Aorta (tissue), 5 donors: ENCODE measurements at regions not wholly inside any gene's neighbourhood (a gene's known extent, or its start where the extent isn't known, plus 50 kb on each side); places are given as distances from the start of the nearest gene placed in this dataset.

Experiments
- ATAC-seq: fragments of 200-7000 bp; cut with Tn5 transposase; one replicate; pipeline ENCODE4 v1.9.1; 2022; ENCODE audit warnings: moderate library complexity; ENCODE audit not compliant: low FRiP score
- DNase-seq, 2 donors: peaks; one replicate each; pipeline ENCODE4 v3.0.0-alpha.2; 2020
- H3K27ac ChIP-seq, 2 donors: one replicate each; pipeline ENCODE4 v1.5.1; 2013; ENCODE audit warnings: low read length in 2 of 2, mild to moderate bottlenecking in 2 of 2, moderate library complexity in 2 of 2, control low read depth in 1 of 2, inconsistent platforms in 1 of 2, low read depth in 1 of 2
- H3K27me3 ChIP-seq, 2 donors: one replicate each; pipeline ENCODE4 v1.6.1; 2013; ENCODE audit warnings: control low read depth in 1 of 2, low read length in 1 of 2, mild to moderate bottlenecking in 1 of 2, moderate library complexity in 1 of 2; ENCODE audit not compliant: insufficient read depth in 2 of 2, control insufficient read depth in 1 of 2
- H3K36me3 ChIP-seq, 2 donors: one replicate each; pipeline ENCODE4 v1.6.1; 2013; ENCODE audit warnings: control low read depth in 1 of 2, low read length in 1 of 2, mild to moderate bottlenecking in 1 of 2; ENCODE audit not compliant: insufficient read depth in 2 of 2, control insufficient read depth in 1 of 2
- H3K4me1 ChIP-seq, 2 donors: one replicate each; pipeline ENCODE4 v1.6.1; 2013; ENCODE audit warnings: low read length in 2 of 2, control low read depth in 1 of 2, mild to moderate bottlenecking in 1 of 2, moderate library complexity in 1 of 2; ENCODE audit not compliant: insufficient read depth in 2 of 2, control insufficient read depth in 1 of 2
- H3K4me3 ChIP-seq, 2 donors: one replicate each; pipeline ENCODE4 v1.5.1; 2013; ENCODE audit warnings: low read length in 2 of 2, control low read depth in 1 of 2, mild to moderate bottlenecking in 1 of 2
- H3K9me3 ChIP-seq: one replicate; pipeline ENCODE4 v1.6.1; 2013; ENCODE audit warnings: mild to moderate bottlenecking, low read length; ENCODE audit not compliant: control insufficient read depth
- WGBS, 2 donors: extraction: QIAGEN DNeasy Blood & Tissue Kit; methylation state at CpG; one replicate each; pipeline ENCODE4 v1.1.7; 2013; 5-methylcytosine and 5-hydroxymethylcytosine counted together
- intact Hi-C, 2 donors: fragments of 100-400 bp; cut with DNase I; formaldehyde crosslinking; loops; one replicate each; pipeline versions ENCODE4 v1.14.2 to v1.15.0; 2022
- donor health status: healthy with polysubstance abuse.
- donor health status: Bipolar disorder and iron deficiency.
- donor health status: DM: no; HTN: no; CAD: no.
- donor health status: DM: no; HTN: no; CAD: no.
- donor health status: DM: yes; HTN: yes; CAD: no.

- WGBS, 2 donors, result 91 to 96% methylated on average over 4 of the region's 4 CpGs
- H3K27ac ChIP-seq, result no peak overlapping the region
- no peak for ATAC-seq
These were observed 206.9 kb upstream of the ADRA1D start for GRCh38 chr20:4455996-4456395.

GRCh38 chr20:4455301-4455701 is 206.2 kb upstream of the ADRA1D start:
- WGBS, 2 donors, result 93 to 94% methylated on average over 1 of the region's 1 CpG
- no peak overlapping the region for H3K27ac ChIP-seq

More at GRCh38 chr20:4455996-4456395, 206.9 kb upstream of the ADRA1D start:
- intact Hi-C loops, result no loop called here
- H3K9me3 ChIP-seq, result no peaks in the 10 kb centered on the region
- no peak overlapping the region for H3K4me3 ChIP-seq
- DNase-seq, result no peak
- no peaks in the 10 kb centered on the region for H3K36me3 ChIP-seq
- peaks cover 0 to 9% of the 10 kb centered on the region in 2 donors for H3K4me1 ChIP-seq
- H3K27me3 ChIP-seq, result no peaks in the 10 kb centered on the region

DNA sequence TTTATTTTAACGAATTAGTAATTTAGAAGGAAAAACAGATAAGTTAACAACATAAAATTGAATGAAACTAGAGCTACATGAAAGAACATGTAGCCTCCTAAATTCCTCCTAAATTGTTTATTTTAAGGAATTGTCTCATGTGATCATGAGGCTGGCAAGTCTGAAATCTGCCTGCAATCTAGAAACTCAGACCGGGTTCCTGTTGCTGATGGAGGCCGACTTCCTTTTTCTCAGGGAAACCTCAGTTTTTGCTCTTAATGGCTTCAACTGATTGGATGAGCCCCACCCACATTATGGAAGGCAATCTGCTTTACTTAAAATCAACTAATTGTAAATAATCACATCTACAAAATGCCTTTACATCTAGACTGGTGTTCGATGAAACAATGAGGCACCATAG is 205.0 kb upstream of the ADRA1D start:
- H3K4me3 ChIP-seq, result no peak overlapping the region
- no peaks in the 10 kb centered on the region for H3K27me3 ChIP-seq
- peaks cover 0 to 9% of the 10 kb centered on the region in 2 donors for H3K4me1 ChIP-seq
- no peaks in the 10 kb centered on the region for H3K36me3 ChIP-seq
- 77 to 80% methylated on average over 4 of the region's 4 CpGs for WGBS, 2 donors
- intact Hi-C loops, result no loop called here
- DNase-seq (no peak), ATAC-seq (no peak)
- no peak overlapping the region for H3K27ac ChIP-seq
- H3K9me3 ChIP-seq, result no peaks in the 10 kb centered on the region

More at GRCh38 chr20:4455301-4455701, 206.2 kb upstream of the ADRA1D start:
- Histone ChIP-seq H3K4me1 (peaks cover 0 to 9% of the 10 kb centered on the region in 2 donors), H3K27me3 (no peaks in the 10 kb centered on the region), H3K36me3 (no peaks in the 10 kb centered on the region), H3K9me3 (no peaks in the 10 kb centered on the region), H3K4me3 (no peak overlapping the region)
- ATAC-seq (no peak), DNase-seq (no peak)
- intact Hi-C loops, result no loop called here

DNA sequence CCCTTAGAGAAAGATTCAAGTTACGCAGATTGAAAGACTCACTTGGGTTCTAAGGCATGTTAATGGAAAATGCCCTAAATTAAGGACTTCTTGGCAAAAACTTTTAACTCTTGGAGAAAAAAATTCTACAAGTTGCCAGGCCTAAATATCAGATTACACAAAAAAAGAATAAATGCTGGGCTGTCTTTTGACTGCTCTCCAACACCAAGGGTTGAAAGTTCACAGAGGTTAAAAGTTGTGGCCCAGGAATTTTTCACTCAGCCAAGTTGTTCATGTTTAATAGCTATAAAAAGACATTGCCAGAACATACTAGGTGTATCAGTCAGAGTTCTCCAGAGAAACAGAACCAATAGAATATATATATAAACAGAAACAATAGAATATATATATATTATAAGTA is 204.3 kb upstream of the ADRA1D start:
- DNase-seq (no peak), ATAC-seq (no peak)
- Histone ChIP-seq H3K27ac (no peak overlapping the region), H3K27me3 (no peaks in the 10 kb centered on the region), H3K4me1 (peaks cover 0 to 9% of the 10 kb centered on the region in 2 donors), H3K4me3 (no peak overlapping the region), H3K36me3 (no peaks in the 10 kb centered on the region), H3K9me3 (no peaks in the 10 kb centered on the region)
- intact Hi-C loops, result no loop called here
- 45 to 49% methylated on average over 1 of the region's 1 CpG for WGBS, 2 donors

DNA sequence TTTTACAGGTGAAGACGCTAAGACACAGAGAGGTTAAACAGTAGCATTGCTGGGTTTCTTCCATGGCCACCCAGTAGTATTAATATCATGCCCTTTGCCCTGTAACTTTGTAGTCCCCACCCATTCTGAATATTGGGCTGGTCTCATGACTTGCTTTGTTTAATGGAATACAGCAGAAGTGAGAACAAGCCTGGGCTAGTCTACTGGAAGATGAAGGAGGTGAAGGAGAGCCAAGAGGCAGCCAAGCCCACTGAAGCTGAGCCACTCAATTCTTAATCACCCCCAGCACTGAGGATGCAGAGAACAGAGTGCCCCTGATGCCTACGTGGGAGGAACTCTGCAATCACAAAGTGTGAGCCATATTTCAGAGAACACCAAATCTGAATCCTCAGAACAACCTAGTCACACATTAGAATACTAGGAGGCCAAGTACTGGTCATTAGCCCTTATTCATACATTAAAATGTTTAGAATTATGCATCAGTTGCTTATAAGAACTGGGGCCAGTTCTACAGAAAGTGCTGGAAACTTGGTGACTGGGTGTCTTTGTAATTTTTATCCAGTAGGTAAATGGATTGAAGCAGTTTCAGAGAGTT is 202.5 kb upstream of the ADRA1D start:
- ATAC-seq (no peak), DNase-seq (no peak)
- Histone ChIP-seq H3K27me3 (no peaks in the 10 kb centered on the region), H3K4me1 (peaks cover 0 to 9% of the 10 kb centered on the region in 2 donors), H3K4me3 (no peak overlapping the region), H3K9me3 (no peaks in the 10 kb centered on the region), H3K36me3 (no peaks in the 10 kb centered on the region), H3K27ac (peak overlapping the region; percentile 51 to 61)
- 88 to 96% methylated on average over 2 of the region's 2 CpGs for WGBS, 2 donors
- intact Hi-C loops, result no loop called here

DNA sequence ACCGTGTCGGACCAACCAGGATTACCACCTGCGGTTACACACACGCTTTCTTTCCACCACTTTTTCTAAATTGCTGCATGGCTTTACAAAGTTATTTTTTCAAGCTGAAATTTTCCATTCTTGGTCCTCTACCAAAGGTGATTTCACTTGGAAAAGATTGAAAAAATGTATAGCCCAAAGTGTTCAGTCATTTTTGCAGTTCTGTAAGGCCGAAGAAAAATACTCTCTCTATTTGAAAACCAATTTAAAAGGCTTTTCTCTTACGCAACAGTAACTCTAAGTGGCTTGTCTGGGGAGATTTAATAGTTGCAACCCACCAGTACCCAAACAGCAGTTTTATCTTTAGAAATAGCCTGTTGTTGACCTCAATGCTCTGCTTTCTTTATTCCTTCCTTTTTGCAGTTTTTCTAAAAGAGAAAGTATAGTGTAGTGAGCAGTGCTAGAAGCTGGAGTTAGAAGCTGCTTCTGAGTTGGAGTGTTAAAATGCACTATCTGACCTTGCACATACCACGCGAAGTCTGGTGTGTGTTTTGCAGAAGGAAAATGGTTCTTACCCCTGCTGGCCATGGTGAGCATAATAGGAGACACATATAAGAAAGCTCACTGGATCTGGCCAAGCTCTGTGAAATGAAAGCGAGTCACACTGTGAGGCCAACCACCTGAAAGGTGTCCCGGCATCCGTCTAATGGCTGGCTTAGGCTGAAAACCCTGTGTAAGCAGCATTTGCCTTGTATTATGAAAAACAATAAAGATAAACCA is 201.0 kb upstream of the ADRA1D start:
- Histone ChIP-seq H3K4me3 (peak overlapping the region in 1 of 2 donors; percentile 2), H3K9me3 (no peaks in the 10 kb centered on the region), H3K4me1 (peaks cover 7 to 12% of the 10 kb centered on the region in 2 donors), H3K27ac (peak overlapping the region; percentile 55 to 74), H3K27me3 (no peaks in the 10 kb centered on the region), H3K36me3 (no peaks in the 10 kb centered on the region)
- intact Hi-C loops, result loop anchor here in 1 of 2 donors (10.0 kb wide), 1 partner anchor 65 kb away; no protein-coding TSS in a partner anchor
- DNase-seq (no peak), ATAC-seq (no peak)
- 15 to 17% methylated on average over 11 of the region's 11 CpGs for WGBS, 2 donors

DNA sequence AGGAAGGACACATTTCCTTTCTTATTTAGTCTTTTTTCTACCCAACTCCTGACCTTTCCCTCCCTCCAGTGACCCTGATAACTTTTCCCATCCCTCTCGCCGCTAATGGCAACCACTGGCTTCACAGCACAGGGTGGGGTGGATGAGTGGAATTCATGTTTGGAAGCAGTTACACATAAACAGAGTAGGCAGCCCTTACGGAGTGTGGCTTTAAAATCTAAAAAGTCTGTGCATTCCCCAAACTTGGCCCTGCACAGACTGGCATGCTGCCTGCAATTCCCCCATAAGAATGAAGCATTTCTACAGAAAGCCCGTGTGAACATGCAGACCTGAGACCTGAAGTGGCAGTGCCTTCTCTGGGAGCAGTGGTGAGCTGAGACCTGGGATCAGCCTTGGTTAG is 196.7 kb upstream of the ADRA1D start:
- H3K4me1 ChIP-seq, result peaks cover 6 to 7% of the 10 kb centered on the region in 2 donors
- H3K36me3 ChIP-seq, result no peaks in the 10 kb centered on the region
- H3K9me3 ChIP-seq, result no peaks in the 10 kb centered on the region
- intact Hi-C loops, result loop anchor here in 1 of 2 donors (10.0 kb wide), 1 partner anchor 69 kb away; no protein-coding TSS in a partner anchor
- ATAC-seq (no peak), DNase-seq (no peak)
- 1 to 10% methylated on average over 4 of the region's 4 CpGs for whole genome bisulfite sequencing, 2 donors
- no peak overlapping the region for H3K4me3 ChIP-seq
- H3K27me3 ChIP-seq, result no peaks in the 10 kb centered on the region
- H3K27ac ChIP-seq, result peak overlapping the region; percentile 18 to 65

GRCh38 chr20:4445331-4445730 is 196.2 kb upstream of the ADRA1D start:
- intact Hi-C loops, result loop anchor here in 1 of 2 donors (10.0 kb wide), 1 partner anchor 69 kb away; no protein-coding TSS in a partner anchor
- peak overlapping the region; percentile 18 to 65 for H3K27ac ChIP-seq

More at GRCh38 chr20:4445331-4445730, 196.2 kb upstream of the ADRA1D start:
- no peak for DNase-seq
- Histone ChIP-seq H3K9me3 (no peaks in the 10 kb centered on the region), H3K36me3 (no peaks in the 10 kb centered on the region), H3K4me3 (no peak overlapping the region), H3K27me3 (no peaks in the 10 kb centered on the region), H3K4me1 (peaks cover 6 to 7% of the 10 kb centered on the region in 2 donors)
- ATAC-seq, result no peak
- WGBS, 2 donors, result 15 to 20% methylated on average over 2 of the region's 2 CpGs
